Activated T-cell treated with anti-CD3 and anti-CD28 coated beads, Interleukin-2, amount 50 U/mL, for 24 hours (primary cell): ENCODE measurements at regions not wholly inside any gene's neighbourhood (a gene's known extent, or its start where the extent isn't known, plus 50 kb on each side); places are given as distances from the start of the nearest gene placed in this dataset.
"Not testable (repeated sequence)": the region's sequence is repeated elsewhere in the genome, so short reads cannot be mapped to it uniquely, and the experiment has no call there.

Experiments
- DNase-seq: peaks from one replicate; pipeline ENCODE4 v3.0.0-alpha.2; 2020
- H3K27ac Mint-ChIP-seq: 2 replicates; pipeline ENCODE4 v1.8.0; 2020; ENCODE audit warnings: mild to moderate bottlenecking, mixed read lengths
- H3K27me3 Mint-ChIP-seq: 2 replicates; pipeline ENCODE4 v1.8.0; 2020; ENCODE audit warnings: mixed read lengths
- H3K36me3 Mint-ChIP-seq: 2 replicates; pipeline ENCODE4 v1.8.0; 2020; ENCODE audit warnings: low read depth, mixed read lengths
- H3K4me1 Mint-ChIP-seq: 2 replicates; pipeline ENCODE4 v1.8.0; 2020; ENCODE audit warnings: low read depth, mixed read lengths
- H3K4me3 Mint-ChIP-seq: 2 replicates; pipeline ENCODE4 v1.8.0; 2020; ENCODE audit warnings: mild to moderate bottlenecking, moderate library complexity, mixed read lengths
- H3K9me3 Mint-ChIP-seq: 2 replicates; pipeline ENCODE4 v1.8.0; 2020; ENCODE audit warnings: mixed read lengths

DNA sequence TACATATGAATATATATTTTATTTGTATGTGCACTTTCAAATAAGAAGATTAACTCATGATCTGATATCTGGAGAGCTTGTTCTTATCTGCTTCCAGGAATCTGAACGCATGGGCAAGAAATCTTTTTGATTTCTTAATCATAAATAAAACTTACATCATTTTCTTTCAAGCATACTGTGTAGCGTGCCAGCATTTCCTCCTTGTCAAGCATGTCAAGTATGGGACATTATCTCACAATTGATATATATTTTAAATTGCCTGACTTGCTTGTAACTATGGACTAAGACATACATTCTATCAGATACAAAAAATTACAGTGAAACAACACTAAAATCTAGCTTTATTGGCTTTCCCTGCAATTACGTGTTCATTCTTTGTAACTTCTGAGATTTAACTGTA is 1128.2 kb downstream of the PLA2G4A start:
- no peaks in the 10 kb centered on the region for H3K4me1 Mint-ChIP-seq
- no peak for DNase-seq
- no peaks in the 10 kb centered on the region for H3K36me3 Mint-ChIP-seq
- no peak overlapping the region for H3K27ac Mint-ChIP-seq
- no peaks in the 10 kb centered on the region for H3K27me3 Mint-ChIP-seq
- H3K9me3 Mint-ChIP-seq, result peaks cover 14% of the 10 kb centered on the region
- H3K4me3 Mint-ChIP-seq, result no peak overlapping the region

DNA sequence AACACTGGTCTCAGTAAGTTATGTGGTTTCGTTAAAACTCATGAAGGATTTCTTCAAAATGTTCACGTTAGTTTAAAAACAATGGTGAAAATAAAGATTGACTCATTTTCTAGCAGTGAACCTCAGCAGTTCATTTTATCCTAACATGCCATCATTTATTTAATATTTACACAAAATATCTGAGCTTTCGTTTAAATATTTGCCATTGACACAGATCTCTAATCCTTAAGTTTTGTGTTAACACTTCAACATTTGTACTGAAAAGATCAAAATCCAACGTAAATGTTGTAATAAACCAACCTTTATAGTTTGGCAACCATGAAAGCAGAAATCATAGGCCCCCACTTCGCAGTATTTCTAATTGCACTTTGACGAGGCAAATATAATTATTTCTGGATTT is 1129.5 kb downstream of the PLA2G4A start:
- Mint-ChIP-seq H3K4me1 (no peaks in the 10 kb centered on the region), H3K36me3 (no peaks in the 10 kb centered on the region), H3K4me3 (no peak overlapping the region), H3K27me3 (no peaks in the 10 kb centered on the region), H3K9me3 (peaks cover 5% of the 10 kb centered on the region), H3K27ac (no peak overlapping the region)
- DNase-seq, result no peak

DNA sequence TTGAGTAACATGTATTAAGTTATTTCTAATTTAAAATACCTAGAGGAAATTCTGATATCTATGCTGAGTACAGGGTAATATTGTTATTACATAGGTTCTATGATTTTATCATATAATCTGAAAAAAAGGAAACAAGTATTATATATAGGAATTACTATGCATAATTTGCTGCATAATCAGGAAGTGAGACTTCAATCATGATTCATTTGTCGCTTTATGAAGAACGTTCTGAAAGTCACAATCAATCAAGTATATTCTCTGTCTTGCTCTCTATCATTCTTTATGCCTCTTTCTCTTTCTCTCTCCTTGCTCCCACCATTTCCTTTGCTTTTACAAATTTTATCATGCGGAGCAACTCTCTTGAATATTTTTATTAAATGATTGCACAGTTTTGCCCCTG is 1130.3 kb downstream of the PLA2G4A start:
- Mint-ChIP-seq H3K27ac (no peak overlapping the region), H3K36me3 (no peaks in the 10 kb centered on the region), H3K4me1 (no peaks in the 10 kb centered on the region), H3K9me3 (peaks cover 5% of the 10 kb centered on the region), H3K4me3 (no peak overlapping the region), H3K27me3 (no peaks in the 10 kb centered on the region)
- no peak for DNase-seq

DNA sequence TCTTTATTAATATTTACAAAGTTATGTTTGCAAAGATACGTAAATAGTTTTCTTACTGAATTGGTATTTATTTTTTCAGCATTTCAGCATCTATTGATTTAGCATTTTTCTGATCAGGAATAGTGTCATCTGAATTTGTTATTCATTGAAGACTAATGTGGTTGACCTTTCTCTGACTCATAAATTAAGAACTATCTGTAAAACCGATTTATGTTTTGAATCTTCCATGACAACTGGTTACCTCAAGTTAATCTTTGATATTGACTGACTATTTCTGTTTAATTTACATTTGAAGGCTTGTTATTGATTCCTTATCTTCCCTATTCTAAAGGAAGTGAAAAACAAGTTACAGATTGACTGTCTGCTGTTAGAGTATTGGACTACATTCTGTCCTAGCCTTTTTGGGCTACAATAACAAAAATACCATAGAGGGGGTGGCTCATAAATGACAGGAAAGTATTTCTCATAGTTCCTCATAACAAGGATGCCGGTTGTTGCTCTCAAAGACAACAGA is 1131.4 kb downstream of the PLA2G4A start:
- Mint-ChIP-seq H3K27me3 (no peaks in the 10 kb centered on the region), H3K4me3 (no peak overlapping the region), H3K36me3 (no peaks in the 10 kb centered on the region), H3K27ac (no peak overlapping the region), H3K4me1 (no peaks in the 10 kb centered on the region), H3K9me3 (peaks cover 5% of the 10 kb centered on the region)
- DNase-seq, result no peak

DNA sequence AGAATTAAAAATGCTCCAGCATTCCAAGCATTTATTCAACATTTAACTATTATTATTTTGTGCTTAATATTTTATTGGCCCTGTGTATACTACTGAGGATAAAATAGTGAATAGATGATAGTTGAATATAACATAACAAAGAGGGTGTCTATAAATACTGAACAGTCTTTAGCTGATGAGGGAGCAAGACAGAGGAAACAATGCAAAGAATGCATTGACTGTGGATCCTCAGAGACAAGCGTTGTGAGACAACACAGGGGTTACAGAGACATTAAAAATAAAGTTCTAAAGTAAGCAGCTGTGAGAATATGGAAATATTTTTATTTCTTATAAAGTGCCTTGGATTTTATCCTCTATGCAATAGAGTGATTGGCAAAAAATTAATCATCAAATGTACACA is 1133.1 kb downstream of the PLA2G4A start:
- H3K4me3 Mint-ChIP-seq, result no peak overlapping the region

DNA sequence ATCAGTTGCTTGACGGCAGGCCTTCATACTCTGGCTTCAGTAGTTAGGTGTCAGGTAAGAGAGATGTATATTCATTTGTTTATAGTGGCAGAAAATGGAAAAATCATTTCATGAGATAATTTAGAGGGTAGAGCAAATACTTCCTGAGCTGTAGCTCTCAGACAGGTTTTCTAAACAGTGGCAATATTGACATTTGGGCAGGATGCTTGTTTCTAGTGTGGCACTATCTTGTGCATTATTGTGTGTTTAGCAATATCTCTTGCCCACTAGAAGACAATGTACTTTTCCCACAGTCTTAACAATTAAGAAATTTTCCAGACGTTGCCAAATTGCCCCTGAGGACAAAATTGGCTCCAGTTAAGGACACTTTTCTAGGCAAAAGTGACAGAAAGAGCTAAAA is 1143.1 kb downstream of the PLA2G4A start:
- no peaks in the 10 kb centered on the region for H3K4me1 Mint-ChIP-seq
- no peaks in the 10 kb centered on the region for H3K9me3 Mint-ChIP-seq

More for the DNA sequence above, 1133.1 kb downstream of the PLA2G4A start:
- Mint-ChIP-seq H3K9me3 (peaks cover 5% of the 10 kb centered on the region), H3K27me3 (no peaks in the 10 kb centered on the region), H3K4me1 (no peaks in the 10 kb centered on the region), H3K36me3 (no peaks in the 10 kb centered on the region), H3K27ac (no peak overlapping the region)
- DNase-seq, result no peak

DNA sequence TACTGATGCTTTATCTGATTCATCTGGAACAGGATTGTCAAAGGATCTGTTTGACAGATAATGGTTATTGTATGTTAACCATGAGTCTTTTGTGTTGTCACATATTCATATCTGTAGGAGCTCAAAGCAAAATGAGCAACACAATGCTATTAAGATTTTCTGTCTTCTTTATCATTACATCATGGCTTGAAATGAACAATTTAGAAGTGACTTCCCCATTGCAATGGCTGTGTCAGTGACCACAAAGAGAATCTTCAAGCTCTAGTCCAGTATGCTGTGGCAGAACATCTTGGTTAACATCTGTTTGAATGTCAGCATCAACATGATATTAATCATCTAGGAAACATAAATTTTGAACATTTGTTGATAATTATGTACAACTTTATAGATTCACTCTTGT is 1148.5 kb downstream of the PLA2G4A start:
- H3K27ac Mint-ChIP-seq, result no peak overlapping the region
- no peak overlapping the region for H3K4me3 Mint-ChIP-seq
- H3K4me1 Mint-ChIP-seq, result no peaks in the 10 kb centered on the region
- peaks cover 10% of the 10 kb centered on the region for H3K9me3 Mint-ChIP-seq
- no peak for DNase-seq
- no peaks in the 10 kb centered on the region for H3K36me3 Mint-ChIP-seq
- no peaks in the 10 kb centered on the region for H3K27me3 Mint-ChIP-seq

More for the DNA sequence above, 1143.1 kb downstream of the PLA2G4A start:
- H3K36me3 Mint-ChIP-seq, result no peaks in the 10 kb centered on the region
- H3K4me3 Mint-ChIP-seq, result no peak overlapping the region
- no peak overlapping the region for H3K27ac Mint-ChIP-seq
- H3K27me3 Mint-ChIP-seq, result no peaks in the 10 kb centered on the region
- DNase-seq, result no peak

DNA sequence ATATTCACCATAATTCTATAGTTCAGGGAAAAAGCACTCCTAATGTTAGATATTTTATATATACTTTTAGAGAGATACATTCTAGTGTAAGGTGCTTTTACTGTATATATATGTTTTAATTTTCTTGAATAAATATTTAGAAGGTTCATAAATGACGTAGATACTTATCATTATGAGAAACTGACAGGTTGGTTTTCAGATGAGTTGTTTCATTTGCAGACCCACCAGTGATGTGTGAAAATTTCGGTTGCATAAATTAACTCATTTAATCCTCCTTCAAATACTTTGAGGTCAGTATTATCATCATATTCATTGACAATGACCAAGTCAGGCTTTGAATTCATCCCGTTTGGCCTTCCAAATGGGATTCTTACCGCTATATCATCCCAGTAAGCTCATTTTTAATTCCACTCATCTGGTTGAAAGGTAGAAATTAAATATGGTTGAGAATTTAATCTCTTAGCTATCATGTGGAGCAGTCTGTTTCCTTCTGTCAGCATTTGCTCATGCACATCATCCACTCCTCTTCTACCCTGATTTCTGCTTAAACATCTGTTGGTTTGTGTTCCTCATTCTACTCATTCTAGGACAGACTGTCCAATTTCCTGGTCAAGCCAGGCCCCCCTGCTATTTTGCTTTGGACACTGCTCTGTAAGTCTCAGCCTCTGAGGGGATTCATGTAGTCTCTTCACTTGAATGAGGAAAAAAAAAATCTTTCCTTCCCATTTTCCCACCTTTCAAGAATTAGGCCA is 1156.6 kb downstream of the PLA2G4A start:
- Mint-ChIP-seq H3K4me1 (no peaks in the 10 kb centered on the region), H3K9me3 (peaks cover 12% of the 10 kb centered on the region), H3K4me3 (no peak overlapping the region), H3K27ac (no peak overlapping the region), H3K27me3 (no peaks in the 10 kb centered on the region), H3K36me3 (no peaks in the 10 kb centered on the region)
- no peak for DNase-seq

DNA sequence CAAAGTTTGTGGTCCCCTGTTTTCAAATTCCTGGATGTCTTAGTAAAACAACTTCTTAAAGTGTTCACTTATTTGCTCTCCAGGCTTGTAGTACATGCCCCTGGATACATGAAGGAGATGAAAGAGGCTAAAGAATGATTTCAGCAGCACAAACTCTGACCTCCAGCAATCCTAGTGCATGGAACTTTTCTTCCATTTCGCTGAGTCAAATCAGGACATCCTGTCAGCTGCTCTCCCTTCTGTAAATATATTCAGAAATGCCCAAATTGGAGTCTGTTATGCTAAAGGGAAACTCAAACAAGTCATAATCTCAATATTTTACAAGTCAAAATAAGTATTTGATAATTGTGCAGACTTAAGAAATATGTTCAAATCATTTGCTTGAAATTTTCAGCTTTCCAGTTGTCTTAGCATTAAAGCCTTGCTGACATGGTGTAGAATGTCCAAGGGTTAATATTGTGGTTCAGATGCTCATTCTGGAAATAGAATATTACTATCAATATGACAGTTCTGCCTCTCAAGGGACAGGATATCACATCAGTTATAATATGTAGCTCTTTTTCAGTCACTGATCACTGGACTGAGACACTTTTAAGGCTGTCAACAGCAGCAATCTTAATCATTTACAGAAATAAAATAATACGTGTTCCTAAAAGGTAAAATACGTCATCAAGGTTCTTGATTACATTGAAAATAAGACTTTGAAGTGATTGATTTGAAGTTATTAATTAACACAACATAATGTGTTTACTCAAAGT is 1157.3 kb downstream of the PLA2G4A start:
- Mint-ChIP-seq H3K4me1 (no peaks in the 10 kb centered on the region), H3K36me3 (no peaks in the 10 kb centered on the region), H3K27ac (no peak overlapping the region), H3K27me3 (no peaks in the 10 kb centered on the region), H3K9me3 (peaks cover 6% of the 10 kb centered on the region), H3K4me3 (no peak overlapping the region)
- no peak for DNase-seq

DNA sequence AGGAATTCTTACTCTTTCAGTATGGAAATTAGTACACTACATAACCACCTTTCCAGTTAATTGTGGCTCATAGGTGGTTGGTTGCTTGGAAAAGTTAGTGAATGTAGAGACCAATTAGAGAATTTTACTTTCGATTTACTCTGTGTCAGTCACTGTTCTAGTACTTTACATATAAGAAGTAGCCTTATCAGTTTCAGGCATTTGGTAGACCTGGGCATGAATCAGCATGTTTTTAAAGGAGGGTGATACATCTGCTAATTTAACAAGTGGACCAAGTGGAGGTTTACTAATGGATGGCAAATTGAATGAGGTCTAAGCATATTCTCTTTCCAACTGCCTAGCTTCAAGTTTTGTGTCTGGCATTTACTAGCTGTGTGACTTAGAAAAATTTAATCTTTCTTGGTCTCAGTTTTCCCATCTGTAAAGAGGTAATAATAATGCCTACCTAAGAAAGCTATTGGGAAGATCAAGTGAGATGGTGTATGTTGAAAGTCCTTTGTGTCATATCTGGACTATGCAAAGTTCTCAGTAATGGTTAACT is 1158.6 kb downstream of the PLA2G4A start:
- Mint-ChIP-seq H3K4me3 (no peak overlapping the region), H3K9me3 (peaks cover 4% of the 10 kb centered on the region), H3K27me3 (no peaks in the 10 kb centered on the region), H3K27ac (no peak overlapping the region), H3K4me1 (no peaks in the 10 kb centered on the region), H3K36me3 (no peaks in the 10 kb centered on the region)
- no peak for DNase-seq

DNA sequence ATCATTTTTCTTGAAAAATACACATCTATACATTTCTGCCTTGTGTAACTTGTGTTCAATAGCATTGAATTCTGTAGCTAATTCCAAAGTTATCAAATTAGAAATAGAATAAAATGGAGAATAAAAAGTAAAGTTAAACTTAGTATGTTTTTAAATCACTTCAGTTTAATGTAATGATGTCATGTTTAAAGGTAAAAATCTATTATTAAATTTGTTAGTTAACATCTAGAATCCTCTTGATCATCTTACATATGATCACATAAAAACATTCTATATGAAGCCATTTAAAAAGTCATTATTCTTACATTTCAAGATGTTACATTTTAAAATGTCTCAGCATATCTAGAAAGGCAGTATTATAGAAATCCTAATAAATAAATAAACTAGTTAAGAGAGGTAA is 1163.2 kb downstream of the PLA2G4A start:
- no peaks in the 10 kb centered on the region for H3K27me3 Mint-ChIP-seq
- H3K27ac Mint-ChIP-seq, result no peak overlapping the region
- H3K4me3 Mint-ChIP-seq, result no peak overlapping the region
- H3K4me1 Mint-ChIP-seq, result no peaks in the 10 kb centered on the region
- no peaks in the 10 kb centered on the region for H3K36me3 Mint-ChIP-seq
- H3K9me3 Mint-ChIP-seq, result no peaks in the 10 kb centered on the region
- DNase-seq, result no peak

DNA sequence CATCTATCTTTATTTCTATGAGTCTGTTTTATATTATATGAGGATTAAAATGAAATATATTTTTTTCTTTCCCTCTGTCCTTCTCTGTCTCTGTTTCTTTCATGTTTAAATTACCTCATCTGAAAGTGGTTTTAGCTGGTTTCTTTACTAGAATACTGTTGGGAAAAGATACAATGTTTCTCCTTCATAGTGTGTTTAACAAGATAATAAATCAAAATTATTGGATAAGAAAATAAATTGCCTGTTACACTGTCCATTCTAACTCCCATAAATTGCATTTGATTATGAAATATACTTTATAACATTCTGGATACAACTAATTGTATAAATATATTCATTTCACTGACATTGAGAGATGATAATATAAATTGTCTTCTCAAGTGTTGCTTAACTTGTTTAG is 1168.0 kb downstream of the PLA2G4A start:
- Mint-ChIP-seq H3K4me1 (no peaks in the 10 kb centered on the region), H3K27ac (no peak overlapping the region), H3K9me3 (peaks cover 5% of the 10 kb centered on the region), H3K4me3 (no peak overlapping the region), H3K27me3 (no peaks in the 10 kb centered on the region), H3K36me3 (no peaks in the 10 kb centered on the region)
- DNase-seq, result no peak

DNA sequence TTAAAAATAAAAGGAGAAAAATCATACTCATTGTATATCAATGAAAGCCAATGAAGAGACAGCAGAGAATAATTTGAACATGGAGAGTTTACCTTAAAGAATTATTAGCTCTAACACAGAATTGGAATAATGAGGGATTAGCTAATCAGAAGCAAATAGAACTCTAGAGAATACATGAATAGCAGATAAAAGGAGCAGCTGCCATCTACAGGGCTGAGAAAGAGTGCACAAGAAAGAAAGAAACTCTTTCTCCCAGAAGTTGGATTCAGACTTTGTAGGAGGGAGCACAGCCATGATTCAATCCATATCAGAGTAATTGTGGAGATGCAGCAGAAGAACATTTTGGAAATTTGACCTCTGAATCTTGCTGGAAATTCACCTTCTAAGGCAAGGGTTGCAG is 1171.2 kb downstream of the PLA2G4A start:
- Mint-ChIP-seq H3K4me3 (no peak overlapping the region), H3K9me3 (peaks cover 13% of the 10 kb centered on the region), H3K27me3 (no peaks in the 10 kb centered on the region), H3K27ac (no peak overlapping the region), H3K4me1 (no peaks in the 10 kb centered on the region), H3K36me3 (no peaks in the 10 kb centered on the region)
- DNase-seq, result no peak

DNA sequence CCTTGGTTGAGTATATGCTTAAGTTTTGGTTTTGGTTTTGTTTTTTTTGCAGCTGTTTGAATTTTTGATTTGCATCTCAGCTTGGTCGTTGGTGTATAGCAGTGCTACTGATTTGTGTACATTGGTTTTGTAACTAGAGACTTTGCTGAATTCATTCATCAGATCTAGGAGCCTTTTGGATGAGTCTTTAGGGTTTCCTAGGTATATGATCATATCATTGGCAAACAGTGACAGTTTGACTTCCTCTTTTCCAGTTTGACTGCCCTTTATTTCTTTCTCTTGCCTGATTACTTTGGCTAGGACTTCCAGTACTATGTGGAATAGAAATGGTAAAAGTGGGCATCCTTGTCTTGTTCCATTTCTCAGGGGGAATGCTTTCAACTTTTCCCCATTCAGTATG is 1174.9 kb downstream of the PLA2G4A start:
- not testable (repeated sequence) for H3K27me3 Mint-ChIP-seq, H3K4me1 Mint-ChIP-seq, H3K36me3 Mint-ChIP-seq, H3K27ac Mint-ChIP-seq, H3K4me3 Mint-ChIP-seq, DNase-seq
- peaks cover 11% of the 10 kb centered on the region for H3K9me3 Mint-ChIP-seq

DNA sequence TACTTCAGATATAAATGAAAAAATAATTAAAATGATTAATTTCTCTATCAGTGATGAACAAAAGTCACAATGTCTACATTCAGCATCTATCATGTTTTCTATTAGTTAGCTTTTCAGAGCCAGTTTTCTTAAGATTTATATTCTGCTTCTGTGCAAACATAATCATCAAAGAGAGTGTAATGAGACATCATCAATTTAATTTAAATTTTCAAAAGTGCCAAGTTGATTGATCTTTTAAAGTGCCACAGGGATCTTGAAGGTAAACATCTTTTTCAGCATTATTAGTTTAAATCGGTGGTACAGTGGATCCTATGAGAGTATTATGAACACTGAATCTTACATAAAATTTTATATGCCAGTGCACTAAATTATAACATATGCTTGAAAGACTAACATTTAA is 1176.1 kb downstream of the PLA2G4A start:
- DNase-seq, result no peak
- Mint-ChIP-seq H3K4me1 (no peaks in the 10 kb centered on the region), H3K4me3 (no peak overlapping the region), H3K27me3 (no peaks in the 10 kb centered on the region), H3K27ac (no peak overlapping the region), H3K36me3 (no peaks in the 10 kb centered on the region), H3K9me3 (peaks cover 10% of the 10 kb centered on the region)
